Heart left ventricle (tissue), 16 donors: ENCODE measurements at regions not wholly inside any gene's neighbourhood (a gene's known extent, or its start where the extent isn't known, plus 50 kb on each side); places are given as distances from the start of the nearest gene placed in this dataset.

Experiments used
- ATAC-seq, 4 donors: fragments of 200-7000 bp; cut with Tn5 transposase; one replicate each; pipeline ENCODE4 v1.9.1; 2020 to 2022; ENCODE audit warnings: moderate library complexity in 4 of 4, mild to moderate bottlenecking in 3 of 4, moderate number of reproducible peaks in 1 of 4
- DNase-seq, 5 donors: peaks; one replicate each; pipeline ENCODE4 v3.0.0-alpha.2; 2020
- H3K27ac ChIP-seq, 12 donors: fragments of 200-600 bp; sonication (generic) in 4 of 12; one replicate each; pipeline versions ENCODE4 v1.5.0 to v1.8.0; 2016 to 2022; ENCODE audit warnings: mild to moderate bottlenecking in 2 of 12
- H3K27me3 ChIP-seq, 9 donors: fragments of 200-600 bp; sonication (generic) in 2 of 9; one replicate each; pipeline versions ENCODE4 v1.5.1 to v1.8.0; 2016 to 2022; ENCODE audit warnings: mild to moderate bottlenecking in 3 of 9
- H3K36me3 ChIP-seq, 9 donors: fragments of 200-600 bp; sonication (generic) in 2 of 9; one replicate each; pipeline versions ENCODE4 v1.5.0 to v1.8.0; 2018 to 2022; ENCODE audit warnings: mild to moderate bottlenecking in 2 of 9
- H3K4me1 ChIP-seq, 12 donors: fragments of 200-600 bp; sonication (generic) in 4 of 12; one replicate each; pipeline versions ENCODE4 v1.5.0 to v1.8.0; 2016 to 2022; ENCODE audit warnings: mild to moderate bottlenecking in 3 of 12
- H3K4me3 ChIP-seq, 12 donors: fragments of 200-600 bp; sonication (generic) in 4 of 12; one replicate each; pipeline versions ENCODE4 v1.5.0 to v1.8.0; 2017 to 2022; ENCODE audit warnings: mild to moderate bottlenecking in 9 of 12, moderate library complexity in 4 of 12
- H3K9me3 ChIP-seq, 12 donors: fragments of 200-600 bp; sonication (generic) in 4 of 12; one replicate each; pipeline versions ENCODE4 v1.5.0 to v1.8.0; 2016 to 2022; ENCODE audit warnings: mild to moderate bottlenecking in 1 of 12
- POLR2A ChIP-seq, 2 donors: fragments of 450-650 bp; IDR thresholded peaks; one replicate each; pipeline ENCODE4 v1.6.1; 2017; ENCODE audit warnings: antibody characterized with exemption in 2 of 2, mild to moderate bottlenecking in 2 of 2, moderate library complexity in 2 of 2
- WGBS, 4 donors: extraction: QIAGEN DNeasy Blood & Tissue Kit in 2 of 4; methylation state at CpG; one replicate each; pipeline versions ENCODE4 v1.1.5 to v1.1.7; 2013 to 2018; 5-methylcytosine and 5-hydroxymethylcytosine counted together
- intact Hi-C, 10 donors: fragments of 100-400 bp; cut with DNase I; formaldehyde crosslinking; loops; one replicate each; pipeline versions ENCODE4 v1.11.1 to v1.14.2; 2022
- TF ChIP-seq, protein P1 (sequence below), 12 donors: fragments of 200-600 bp; sonication (generic) in 4 of 12; IDR thresholded peaks; one replicate each; pipeline versions ENCODE4 v1.5.0 to v1.8.0; 2018 to 2022; ENCODE audit warnings: antibody characterized with exemption in 12 of 12, mild to moderate bottlenecking in 5 of 12
- donor health status: ischemic (EF 13 %, LVEDD 7.1; RV severe dilation, severe dysfunction).
- donor health status: healthy with polysubstance abuse.
- donor health status: DM: no; HTN: yes; CAD: no.
- donor health status: DM: no; HTN: no; CAD: no.
- donor health status: ischemic (EF 25% LVEDD 6.9; RV normal size, moderate dysfunction).
- donor health status: ischemic (EF 25% LVEDD 5.7; RV mildly dilated, moderate dysfunction).
- donor health status: healthy.
- donor health status: DM: yes; HTN: yes; CAD: no.
- donor health status: ischemic (EF 35%, LVEDD 5.7; RV mildly dilated, moderate dysfunction).
- donor health status: nonischemic (EF 11% LVEDD 7.7; RV severe dilation, severe dysfunction).
- donor health status: DM: yes; HTN: yes; CAD: no.
- donor health status: PGD.
- donor health status: ischemic (EF 29% LVEDD 5.4; RV normal size, mild dysfunction).
- donor health status: nonischemic (EF 23%, LVEDD 6.1; RV moderate dilation, normal function).

- Histone ChIP-seq H3K4me1 (no peaks in the 10 kb centered on the region), H3K4me3 (no peak overlapping the region), H3K27me3 (no peaks in the 10 kb centered on the region), H3K9me3 (no peaks in the 10 kb centered on the region), H3K27ac (no peak overlapping the region), H3K36me3 (no peaks in the 10 kb centered on the region)
- TF ChIP-seq, protein P1, sequence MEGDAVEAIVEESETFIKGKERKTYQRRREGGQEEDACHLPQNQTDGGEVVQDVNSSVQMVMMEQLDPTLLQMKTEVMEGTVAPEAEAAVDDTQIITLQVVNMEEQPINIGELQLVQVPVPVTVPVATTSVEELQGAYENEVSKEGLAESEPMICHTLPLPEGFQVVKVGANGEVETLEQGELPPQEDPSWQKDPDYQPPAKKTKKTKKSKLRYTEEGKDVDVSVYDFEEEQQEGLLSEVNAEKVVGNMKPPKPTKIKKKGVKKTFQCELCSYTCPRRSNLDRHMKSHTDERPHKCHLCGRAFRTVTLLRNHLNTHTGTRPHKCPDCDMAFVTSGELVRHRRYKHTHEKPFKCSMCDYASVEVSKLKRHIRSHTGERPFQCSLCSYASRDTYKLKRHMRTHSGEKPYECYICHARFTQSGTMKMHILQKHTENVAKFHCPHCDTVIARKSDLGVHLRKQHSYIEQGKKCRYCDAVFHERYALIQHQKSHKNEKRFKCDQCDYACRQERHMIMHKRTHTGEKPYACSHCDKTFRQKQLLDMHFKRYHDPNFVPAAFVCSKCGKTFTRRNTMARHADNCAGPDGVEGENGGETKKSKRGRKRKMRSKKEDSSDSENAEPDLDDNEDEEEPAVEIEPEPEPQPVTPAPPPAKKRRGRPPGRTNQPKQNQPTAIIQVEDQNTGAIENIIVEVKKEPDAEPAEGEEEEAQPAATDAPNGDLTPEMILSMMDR (IDR thresholded peaks at IDR 0.05): no peak
- TF ChIP-seq POLR2A (IDR thresholded peaks at IDR 0.05): no peak
- intact Hi-C loops: no loop called here
- ATAC-seq (no peak), DNase-seq (no peak)
Measured at GRCh38 chr10:55653531-55653930, 707.5 kb downstream of the ZWINT start.

- Histone ChIP-seq H3K36me3 (no peaks in the 10 kb centered on the region), H3K9me3 (peaks cover 0 to 3% (median 0%) of the 10 kb centered on the region in 12 donors), H3K4me3 (no peak overlapping the region), H3K27ac (no peak overlapping the region), H3K27me3 (no peaks in the 10 kb centered on the region), H3K4me1 (no peaks in the 10 kb centered on the region)
- intact Hi-C loops: no loop called here
- no peak for DNase-seq
- TF ChIP-seq, protein P1 (IDR thresholded peaks at IDR 0.05): no peak
- no peak for TF ChIP-seq POLR2A (IDR thresholded peaks at IDR 0.05)
- 43 to 93% (median 84%) methylated on average over 1 of the region's 1 CpG for WGBS, 4 donors
- ATAC-seq: no peak
Measured at GRCh38 chr10:55641601-55642000, 719.5 kb downstream of the ZWINT start.

DNA sequence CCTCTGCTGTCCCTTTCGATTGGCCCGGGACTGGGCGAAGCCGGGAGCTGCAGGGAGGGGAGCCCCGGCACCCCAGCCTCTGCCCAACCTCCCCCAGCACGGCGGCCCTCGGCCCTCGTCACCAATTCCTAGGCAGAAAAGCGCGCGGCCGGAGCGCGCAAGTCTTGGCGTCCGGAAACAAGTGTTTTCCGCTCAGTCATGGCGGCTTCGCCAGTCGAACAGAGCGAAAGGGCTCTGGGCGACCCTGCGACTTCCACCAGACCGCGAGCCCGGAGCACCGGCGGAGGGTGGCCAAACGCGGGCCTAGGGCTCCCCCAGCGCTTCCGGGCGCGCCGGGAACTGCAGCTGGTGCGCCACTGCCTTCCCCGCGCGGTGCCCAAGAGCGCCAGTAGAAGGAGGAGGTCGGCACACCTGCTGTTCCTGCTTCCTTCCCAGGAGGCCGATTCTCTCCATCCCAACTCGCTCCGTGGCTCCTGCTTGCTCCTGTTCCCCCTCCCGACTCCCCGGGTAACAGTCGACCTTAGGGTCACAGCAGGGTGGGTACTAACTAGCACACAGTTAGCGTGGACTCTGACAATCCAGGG is 729.9 kb downstream of the ZWINT start:
- Histone ChIP-seq H3K4me1 (peaks cover 0 to 31% (median 7%) of the 10 kb centered on the region in 12 donors), H3K27me3 (peaks cover 6 to 48% (median 26%) of the 10 kb centered on the region in 9 donors), H3K4me3 (peak overlapping the region; percentile 38 to 62 (median 54)), H3K9me3 (no peaks in the 10 kb centered on the region), H3K27ac (no peak overlapping the region), H3K36me3 (no peaks in the 10 kb centered on the region)
- WGBS, 4 donors: 1% methylated on average over 18 to 49 of the region's 49 CpGs
- ATAC-seq: peak; percentile 80 to 97 (median 93)
- TF ChIP-seq POLR2A (IDR thresholded peaks at IDR 0.05): no peak
- TF ChIP-seq, protein P1 (IDR thresholded peaks at IDR 0.05): peak; percentile 41 to 75 (median 60)
- intact Hi-C loops: loop anchor here in 1 of 10 donors (5.0 kb wide), 1 partner anchor 539 kb away; no protein-coding TSS in a partner anchor
- peak; percentile 29 to 73 (median 39) for DNase-seq

- Histone ChIP-seq H3K9me3 (no peaks in the 10 kb centered on the region), H3K27ac (no peak overlapping the region), H3K4me3 (peak overlapping the region; percentile 38 to 62 (median 54)), H3K36me3 (no peaks in the 10 kb centered on the region), H3K27me3 (peaks cover 6 to 51% (median 26%) of the 10 kb centered on the region in 9 donors), H3K4me1 (peaks cover 0 to 31% (median 7%) of the 10 kb centered on the region in 12 donors)
- TF ChIP-seq POLR2A (IDR thresholded peaks at IDR 0.05): no peak
- TF ChIP-seq, protein P1 (IDR thresholded peaks at IDR 0.05): no peak
- DNase-seq: no peak
- WGBS, 4 donors: 1 to 2% (median 1%) methylated on average over 27 to 35 of the region's 35 CpGs
- intact Hi-C loops: loop anchor here in 1 of 10 donors (5.0 kb wide), 1 partner anchor 538 kb away; no protein-coding TSS in a partner anchor
- peak in 3 of 4 donors; percentile 6 to 38 (median 36) for ATAC-seq
Measured at GRCh38 chr10:55630491-55631056, 730.5 kb downstream of the ZWINT start.
